DMS153 treated with DMSO at 0.1 percent for 48 hours (cell line): ENCODE measurements at regions not wholly inside any gene's neighbourhood (a gene's known extent, or its start where the extent isn't known, plus 50 kb on each side); places are given as distances from the start of the nearest gene placed in this dataset.
"Not testable (repeated sequence)": the region's sequence is repeated elsewhere in the genome, so short reads cannot be mapped to it uniquely, and the experiment has no call there.

ENCODE experiments used
- DNase-seq: peaks from one replicate; lab custom pipeline; 2025; ENCODE audit not compliant: unreplicated experiment; lab: John Stamatoyannopoulos, UW

DNA sequence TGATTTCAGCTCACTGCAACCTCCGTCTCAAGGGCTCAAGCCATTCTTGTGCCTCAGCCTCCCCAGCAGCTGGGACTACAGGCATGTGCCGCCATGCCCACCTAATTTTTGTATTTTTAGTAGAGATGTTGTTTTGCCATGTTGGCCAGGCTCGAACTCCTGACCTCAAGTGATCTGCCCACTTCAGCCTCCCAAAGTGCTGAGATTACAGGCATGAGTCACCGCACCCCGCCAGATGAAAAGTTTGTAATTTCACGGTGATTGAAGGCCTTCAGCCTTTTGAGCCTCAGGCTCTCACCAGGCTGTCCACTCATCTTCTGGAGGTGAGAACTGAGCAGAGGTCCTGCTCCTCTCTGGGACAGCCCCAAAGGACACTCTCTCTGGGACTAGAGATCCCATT, 103.2 kb downstream of the HIF1AN start:
- DNase-seq: not testable (repeated sequence)

- DNase-seq: no peak
Measured at GRCh38 chr10:100642295-100642994, 102.9 kb upstream of the PAX2 start.

DNA sequence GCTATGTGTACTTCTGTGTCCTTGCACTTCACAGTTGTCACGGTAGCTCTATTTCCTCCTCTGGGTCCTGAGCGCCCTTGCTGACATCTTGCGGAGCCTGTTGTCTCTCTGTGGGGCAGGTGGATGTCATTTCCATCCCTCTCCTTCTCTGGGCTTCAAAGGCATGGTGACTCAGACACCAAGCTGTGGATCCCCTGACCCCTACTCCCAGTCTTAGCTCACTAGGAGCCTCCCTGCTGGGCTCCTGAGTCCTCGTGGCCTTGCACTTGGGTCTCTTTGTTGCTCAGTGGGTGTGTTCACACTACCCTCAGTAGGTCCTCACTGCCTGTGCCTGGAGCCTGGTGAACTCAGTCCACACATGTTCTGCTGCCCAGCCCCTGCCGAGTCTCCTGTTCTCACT, 100.3 kb upstream of the PAX2 start:
- no peak for DNase-seq

GRCh38 chr10:100645613-100646392, 99.6 kb upstream of the PAX2 start:
- DNase-seq: no peak

DNA sequence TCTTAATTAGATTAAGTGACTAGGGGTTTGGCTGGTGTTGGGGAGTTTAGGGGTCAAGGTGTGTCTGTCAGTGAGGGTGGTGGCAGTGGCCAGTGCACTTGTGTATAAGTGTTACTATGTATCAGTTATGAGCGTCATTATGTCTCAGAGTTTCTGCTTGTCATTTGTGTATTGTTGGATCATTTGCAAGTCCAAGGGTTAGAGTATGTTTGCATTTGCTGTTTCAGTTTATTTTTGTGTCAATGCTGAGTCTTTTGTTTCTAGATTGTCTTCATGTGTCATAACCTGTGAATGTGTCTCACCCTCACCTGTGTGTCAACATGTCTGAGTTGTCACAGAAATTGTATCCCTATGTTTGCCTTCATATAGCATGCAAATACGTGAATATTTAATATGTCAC, 97.5 kb upstream of the PAX2 start:
- DNase-seq: no peak

- no peak for DNase-seq
Measured at GRCh38 chr10:100650693-100651092, 94.7 kb upstream of the PAX2 start.

GRCh38 chr10:100651099-100651498, 94.3 kb upstream of the PAX2 start:
- not testable (repeated sequence) for DNase-seq

DNA sequence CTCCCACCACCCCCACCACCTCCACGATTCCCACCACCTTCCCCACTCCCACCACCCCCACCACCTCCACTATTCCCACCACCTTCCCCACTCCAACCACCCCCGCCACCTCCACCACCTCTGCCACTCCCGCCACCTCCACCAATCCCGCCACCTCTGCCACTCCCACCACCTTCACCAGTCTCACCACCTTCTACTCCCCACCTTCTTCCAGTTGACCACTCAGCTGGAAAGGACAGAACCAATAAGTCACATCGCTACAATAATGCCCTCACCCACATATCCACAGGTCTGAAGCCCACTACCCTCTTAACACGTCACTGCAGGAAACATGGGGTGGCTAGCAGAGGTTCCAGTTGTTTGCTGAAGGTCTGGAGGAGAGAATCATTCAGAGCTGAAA, 93.5 kb upstream of the PAX2 start:
- no peak for DNase-seq

DNA sequence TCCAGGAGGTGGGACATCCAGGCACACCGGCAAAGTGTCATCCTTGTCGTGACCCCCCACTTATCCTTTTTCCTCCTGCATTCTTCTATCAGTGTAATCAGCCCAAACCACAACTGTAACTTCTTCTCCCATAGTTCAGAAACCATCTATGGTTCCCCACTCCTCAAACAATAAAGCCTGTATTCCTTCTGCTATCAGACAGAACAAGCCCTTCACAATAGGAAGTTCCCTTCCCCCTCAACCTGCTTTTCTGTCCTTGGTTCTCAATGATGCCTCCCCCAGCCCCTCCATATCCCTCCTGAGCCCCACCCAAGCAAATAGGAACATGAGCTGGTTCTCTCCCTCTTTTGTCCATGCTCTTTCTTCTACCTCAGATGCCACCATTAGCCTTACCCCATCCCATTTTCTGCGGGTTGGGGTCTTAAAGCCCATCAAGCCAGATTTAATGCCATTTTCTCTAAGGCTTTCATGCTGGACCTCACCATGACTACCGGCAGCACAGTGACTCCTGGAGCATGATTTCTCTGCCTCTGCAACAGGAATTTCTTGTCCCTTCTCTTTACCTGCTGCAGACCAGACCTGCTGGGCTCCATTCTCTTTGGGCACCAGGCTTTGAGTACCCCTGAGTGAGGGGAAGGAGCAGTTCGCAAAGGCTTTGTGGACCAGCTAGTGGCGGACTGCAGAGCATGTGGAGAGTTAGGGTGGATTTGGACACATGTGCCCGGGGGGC, 92.8 kb upstream of the PAX2 start:
- no peak for DNase-seq

DNA sequence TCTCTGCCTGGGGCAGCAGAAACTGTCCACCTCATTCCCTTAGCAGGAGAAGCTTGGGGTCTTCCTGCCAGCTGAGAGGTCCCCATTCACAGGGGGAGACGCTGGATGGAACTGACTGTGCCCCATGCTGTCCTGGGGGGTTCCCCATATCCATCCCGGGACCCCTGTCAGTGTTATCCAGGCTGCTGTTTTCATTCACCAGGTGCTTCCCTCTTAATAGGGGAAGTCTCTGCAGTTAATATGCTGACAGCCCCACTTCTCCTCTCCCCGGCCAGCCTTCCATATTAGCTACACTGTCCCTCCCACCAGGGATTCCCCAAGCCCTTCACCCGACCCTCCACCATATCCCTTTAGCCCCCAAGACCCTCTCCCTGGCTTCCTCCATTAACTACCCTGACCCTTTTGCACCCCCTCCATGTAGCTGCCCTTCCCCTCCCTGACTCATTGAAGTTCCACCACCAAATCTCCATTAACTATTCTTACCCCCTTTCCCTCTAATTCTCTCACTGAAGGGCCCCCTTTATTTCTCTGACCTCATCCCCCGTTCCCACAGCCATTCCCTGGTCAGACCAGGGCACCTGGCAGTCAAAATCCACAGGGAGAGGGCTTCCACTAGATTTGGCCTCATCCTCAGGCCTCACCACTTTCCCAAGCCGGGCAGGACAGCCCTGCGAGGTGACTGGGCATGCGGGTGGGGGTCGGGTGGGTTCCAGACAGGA, 92.0 kb upstream of the PAX2 start:
- DNase-seq: no peak

DNA sequence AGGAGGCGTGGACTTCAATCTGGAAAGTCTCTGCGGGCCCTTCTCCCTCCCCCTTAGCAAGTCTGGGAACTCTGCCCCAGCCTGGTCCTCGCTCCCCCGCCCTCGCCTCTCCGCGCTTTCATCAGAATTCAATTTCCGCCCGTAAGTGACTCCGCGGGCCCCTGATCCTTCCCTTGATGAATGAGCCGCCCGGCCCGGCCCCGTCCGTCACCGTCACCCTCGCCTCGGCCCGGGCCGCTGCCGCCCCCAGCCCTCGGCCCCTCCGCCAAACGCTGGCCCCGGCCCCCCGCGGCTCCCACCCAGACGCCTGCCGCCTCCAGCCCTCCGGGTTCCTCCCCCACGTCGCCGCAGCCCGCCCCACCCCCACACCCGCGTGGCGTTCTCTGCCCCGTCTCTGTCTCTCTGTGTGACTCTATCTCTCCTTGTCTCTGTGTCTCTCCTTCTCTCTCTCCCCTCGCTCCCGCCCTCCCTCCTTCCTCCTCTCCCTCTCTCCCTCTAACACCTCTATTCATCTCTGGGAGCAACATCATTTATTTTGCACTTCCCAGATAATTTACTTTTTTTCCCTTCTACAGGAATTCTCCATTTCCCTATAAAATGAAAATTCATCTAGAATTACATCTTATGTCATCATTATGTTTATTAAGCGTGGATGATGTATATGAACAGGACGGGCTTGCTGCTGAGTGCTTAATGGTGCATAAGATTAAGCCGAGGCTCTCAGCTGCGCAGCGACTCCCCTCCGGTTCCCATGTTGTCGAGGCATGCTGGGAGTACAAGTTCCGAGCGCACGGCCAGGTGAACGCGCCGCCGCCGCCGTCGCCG, 91.2 kb upstream of the PAX2 start:
- DNase-seq: no peak

- DNase-seq: no peak
Measured at GRCh38 chr10:100654782-100655325, 90.5 kb upstream of the PAX2 start.

DNA sequence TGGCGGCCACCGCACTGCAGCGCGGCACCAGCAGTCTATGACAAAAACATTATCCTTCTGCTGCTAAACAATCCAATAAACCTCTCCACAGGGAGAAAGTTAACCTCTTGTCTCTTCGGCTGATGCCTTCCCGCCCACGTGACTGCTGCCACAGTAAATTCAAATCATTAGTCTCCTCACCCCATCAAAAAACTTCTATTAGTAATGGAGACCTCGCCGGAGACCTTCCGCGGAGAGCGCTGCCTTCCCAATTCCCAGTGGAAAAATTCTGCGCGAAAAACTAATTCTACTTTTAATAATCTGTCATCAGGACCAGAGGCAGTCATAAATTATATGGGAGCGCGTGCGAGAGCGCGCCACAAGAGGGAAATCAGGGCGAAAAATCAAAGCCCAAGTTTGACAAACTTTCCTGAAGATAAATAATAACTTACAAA, 90.0 kb upstream of the PAX2 start:
- DNase-seq: no peak

DNA sequence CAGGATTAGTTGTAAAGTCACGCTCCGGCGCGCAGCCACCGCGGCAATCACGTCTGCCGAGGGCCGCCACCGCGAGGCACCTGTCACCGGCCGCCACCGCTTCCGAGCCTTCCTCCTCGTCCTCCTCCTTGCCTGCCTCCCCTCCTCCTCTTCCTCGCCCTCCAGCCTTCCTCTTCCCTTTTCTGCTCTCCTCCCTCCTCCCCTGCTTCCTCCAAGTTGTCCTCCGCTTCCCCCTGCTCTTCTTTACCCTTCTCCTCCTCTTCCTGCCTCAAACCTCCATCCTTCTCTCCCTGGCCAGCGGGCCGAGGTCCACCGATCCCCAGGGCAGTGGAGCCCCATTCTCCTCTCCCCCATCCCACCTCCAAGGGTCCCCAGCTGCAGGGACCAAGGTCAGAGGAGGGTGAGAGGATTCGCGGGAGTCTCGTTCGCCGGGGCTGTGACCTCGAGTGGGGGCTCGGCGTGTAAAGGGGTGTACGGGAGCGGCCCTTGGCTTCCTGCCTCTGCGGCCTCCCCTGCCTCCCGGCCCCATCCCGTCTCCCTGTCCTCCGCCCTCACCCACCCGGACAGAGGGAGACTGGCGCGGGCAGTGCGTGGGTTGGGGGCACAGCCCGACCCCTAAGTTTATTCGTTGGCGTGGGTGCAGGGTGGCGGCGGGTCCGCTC, 89.5 kb upstream of the PAX2 start:
- no peak for DNase-seq

DNA sequence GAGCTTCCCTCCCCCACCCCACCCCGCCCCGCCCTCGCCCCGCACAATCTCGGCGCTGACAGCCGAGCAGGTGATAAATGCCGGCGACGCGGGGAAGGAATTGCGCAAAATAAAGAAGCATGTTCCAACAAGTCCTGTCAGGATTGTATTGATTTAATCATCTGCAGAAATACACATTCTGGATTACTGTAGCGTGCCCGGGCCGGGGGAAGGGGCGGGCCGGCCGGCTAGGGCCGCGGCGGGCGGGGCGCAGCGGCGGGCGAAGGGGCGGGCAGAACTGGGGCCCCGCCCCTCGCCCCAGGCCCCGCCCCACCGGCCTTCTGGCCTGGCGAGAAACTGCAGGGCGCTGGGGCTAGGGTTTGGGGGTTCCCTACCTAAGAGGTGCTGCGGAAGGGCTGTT, 88.9 kb upstream of the PAX2 start:
- DNase-seq: peak; percentile 26

- no peak for DNase-seq
Measured at GRCh38 chr10:100658269-100658668, 87.1 kb upstream of the PAX2 start.

GRCh38 chr10:100659361-100660098, 85.9 kb upstream of the PAX2 start:
- DNase-seq: no peak

DNA sequence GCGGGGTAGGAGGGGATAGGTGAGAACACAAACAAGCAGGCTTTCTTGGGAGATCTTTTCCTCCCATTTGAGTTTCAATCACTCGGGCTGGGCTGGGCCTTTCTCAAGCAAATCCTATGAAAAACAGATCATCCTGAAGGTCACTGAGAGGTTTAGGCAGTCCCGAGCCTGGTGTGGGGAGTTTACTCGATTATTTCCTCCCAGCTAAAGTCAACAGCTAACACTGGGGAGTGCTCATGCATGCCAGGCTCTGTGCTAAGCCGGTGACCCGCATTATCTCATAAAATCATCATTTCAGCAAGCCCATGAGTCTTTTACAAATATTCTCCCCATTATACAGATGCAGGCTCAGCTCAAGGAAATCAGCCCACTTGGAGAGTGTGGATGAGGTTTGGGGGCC, 85.0 kb upstream of the PAX2 start:
- no peak for DNase-seq

- DNase-seq: no peak
Measured at GRCh38 chr10:100660945-100661344, 84.4 kb upstream of the PAX2 start.
